Right lobe of liver (tissue), 6 donors: ENCODE measurements at regions not wholly inside any gene's neighbourhood (a gene's known extent, or its start where the extent isn't known, plus 50 kb on each side); places are given as distances from the start of the nearest gene placed in this dataset.

ENCODE experiments used
- ATAC-seq, 4 donors: fragments of 200-7000 bp; cut with Tn5 transposase; one replicate each; pipeline ENCODE4 v1.9.1; 2020; ENCODE audit warnings: mild to moderate bottlenecking in 4 of 4, moderate library complexity in 4 of 4
- DNase-seq, 3 donors: peaks; one replicate each; pipeline ENCODE4 v3.0.0-alpha.2; 2020
- H3K27ac ChIP-seq, 3 donors: fragments of 200-600 bp; one replicate each; pipeline ENCODE4 v1.8.0; 2022
- H3K27me3 ChIP-seq, 2 donors: fragments of 200-600 bp; one replicate each; pipeline ENCODE4 v1.8.0; 2022
- H3K36me3 ChIP-seq, 4 donors: fragments of 200-600 bp; sonication (generic) in 1 of 4; one replicate each; pipeline versions ENCODE4 v1.5.1 to v1.8.0; 2017 to 2022; ENCODE audit warnings: control low read depth in 1 of 4
- H3K4me1 ChIP-seq, 4 donors: fragments of 200-600 bp; sonication (generic) in 1 of 4; one replicate each; pipeline versions ENCODE4 v1.5.1 to v1.8.0; 2017 to 2022; ENCODE audit warnings: control low read depth in 1 of 4
- H3K4me3 ChIP-seq, 3 donors: fragments of 200-600 bp; one replicate each; pipeline ENCODE4 v1.8.0; 2022
- H3K9me3 ChIP-seq, 4 donors: fragments of 200-600 bp; sonication (generic) in 1 of 4; one replicate each; pipeline versions ENCODE4 v1.5.1 to v1.8.0; 2017 to 2022; ENCODE audit warnings: control low read depth in 1 of 4
- CTCF ChIP-seq, 4 donors: fragments of 200-600 bp in 3 of 4; fragments of 450-650 bp in 1 of 4; IDR thresholded peaks; one replicate each; pipeline versions ENCODE4 v1.5.1 to v1.8.0; 2016 to 2022; ENCODE audit warnings: antibody characterized with exemption in 4 of 4, mild to moderate bottlenecking in 2 of 4
- POLR2A ChIP-seq: fragments of 450-650 bp; IDR thresholded peaks from one replicate; pipeline ENCODE4 v1.6.1; 2017; ENCODE audit warnings: antibody characterized with exemption, mild to moderate bottlenecking
- WGBS: methylation state at CpG from one replicate; pipeline ENCODE4 v1.1.6; 2018; ENCODE audit warnings: low coverage, low lambda C conversion rate; ENCODE audit not compliant: insufficient coverage; ENCODE audit errors: missing lambda C conversion rate; 5-methylcytosine and 5-hydroxymethylcytosine counted together
- intact Hi-C, 2 donors: fragments of 100-400 bp; cut with DNase I; formaldehyde crosslinking; loops; one replicate each; pipeline versions ENCODE4 v1.11.2 to v1.14.1; 2022
- donor health status: DM: no; HTN: yes; CAD: no.
- donor health status: DM: no; HTN: no; CAD: no.
- donor health status: DM: no; HTN: no; CAD: no.
- donor health status: DM: no; HTN: yes; CAD: no.
- donor health status: DM: no; HTN: yes; CAD: no.

DNA sequence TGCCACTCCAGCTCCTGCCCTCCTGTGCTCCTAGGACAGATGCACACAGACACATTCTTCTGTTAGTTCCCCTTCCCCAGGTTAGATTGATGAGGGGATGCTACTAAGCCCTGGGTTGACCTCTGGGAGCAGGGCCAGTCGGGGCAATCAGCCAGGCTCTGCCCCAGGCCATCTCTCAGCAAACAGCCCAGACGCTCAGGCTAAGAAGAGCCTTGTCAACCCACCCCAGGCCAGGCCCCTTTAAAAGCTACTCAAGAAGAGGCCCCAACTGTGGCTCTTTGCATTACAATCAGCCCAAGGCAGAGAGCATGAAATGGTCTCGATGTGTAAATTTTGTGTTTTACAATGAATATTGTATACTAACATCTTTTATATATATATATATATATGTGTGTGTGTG lies 107.4 kb downstream of the TFAP2A start:
- WGBS, result 30% methylated on average over 3 of the region's 3 CpGs
- DNase-seq, result no peak
- no peaks in the 10 kb centered on the region for H3K36me3 ChIP-seq
- no peak overlapping the region for H3K4me3 ChIP-seq
- TF ChIP-seq POLR2A (no peak), CTCF (IDR thresholded peaks at IDR 0.05) (no peak)
- no peaks in the 10 kb centered on the region for H3K4me1 ChIP-seq
- no peak for ATAC-seq
- intact Hi-C loops, result no loop called here
- no peaks in the 10 kb centered on the region for H3K27me3 ChIP-seq
- no peak overlapping the region for H3K27ac ChIP-seq
- no peaks in the 10 kb centered on the region for H3K9me3 ChIP-seq

DNA sequence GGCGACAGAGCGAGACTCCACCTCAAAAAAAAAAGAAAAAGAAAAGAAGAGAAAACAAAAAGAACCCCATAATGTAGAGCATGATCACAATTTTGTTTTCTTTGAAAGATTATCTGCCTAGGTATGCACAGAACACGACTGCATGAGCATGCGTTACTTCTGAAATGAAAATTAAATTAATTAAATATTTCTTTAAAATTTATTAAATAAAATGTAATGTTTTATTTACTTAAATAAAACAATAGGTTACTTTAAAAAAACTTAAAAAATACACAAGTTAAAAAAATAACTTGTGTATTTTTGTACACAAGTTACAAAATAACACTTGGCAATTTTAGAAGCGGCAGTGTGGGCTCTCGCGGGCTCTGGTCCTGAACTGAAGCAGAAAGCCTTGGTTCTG lies 107.8 kb downstream of the TFAP2A start:
- H3K36me3 ChIP-seq, result no peaks in the 10 kb centered on the region
- H3K4me3 ChIP-seq, result no peak overlapping the region
- DNase-seq (no peak), ATAC-seq (no peak)
- no peak overlapping the region for H3K27ac ChIP-seq
- no peaks in the 10 kb centered on the region for H3K9me3 ChIP-seq
- H3K4me1 ChIP-seq, result no peaks in the 10 kb centered on the region
- H3K27me3 ChIP-seq, result no peaks in the 10 kb centered on the region
- TF ChIP-seq POLR2A, result no peak
- TF ChIP-seq CTCF (IDR thresholded peaks at IDR 0.05), result no peak
- 78% methylated on average over 7 of the region's 7 CpGs for WGBS
- intact Hi-C loops, result no loop called here

DNA sequence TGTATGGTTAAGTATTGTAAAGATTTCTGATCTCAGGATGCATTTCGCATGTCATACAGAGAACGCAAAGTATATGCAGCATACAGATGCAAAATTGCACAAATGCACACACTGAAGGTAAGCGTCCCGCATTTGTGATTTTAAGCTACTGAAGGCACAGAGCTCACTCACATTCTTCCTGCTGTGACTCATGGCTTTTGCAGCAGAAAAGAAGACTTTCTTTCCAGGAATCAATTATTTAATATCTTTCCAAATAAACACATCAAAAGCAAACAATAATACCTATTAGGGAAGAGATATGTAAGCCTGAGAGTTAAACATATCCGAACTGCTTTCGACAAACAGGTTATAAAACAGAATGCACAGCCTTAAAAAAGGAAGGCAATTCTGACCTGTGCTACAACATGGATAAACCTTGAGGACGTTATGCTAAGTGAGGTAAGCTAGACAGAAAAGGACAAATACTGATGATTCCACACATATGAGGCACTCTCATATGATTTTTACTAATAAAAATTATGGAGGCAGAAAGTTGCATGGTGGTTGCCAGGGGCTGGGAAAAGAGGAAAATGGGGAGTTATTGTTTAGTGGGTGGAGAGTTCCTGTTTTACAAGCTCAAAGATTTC lies 109.0 kb downstream of the TFAP2A start:
- Histone ChIP-seq H3K9me3 (no peaks in the 10 kb centered on the region), H3K4me1 (no peaks in the 10 kb centered on the region), H3K36me3 (no peaks in the 10 kb centered on the region), H3K4me3 (no peak overlapping the region), H3K27me3 (no peaks in the 10 kb centered on the region), H3K27ac (no peak overlapping the region)
- TF ChIP-seq CTCF (IDR thresholded peaks at IDR 0.05) (no peak), POLR2A (no peak)
- no peak for ATAC-seq
- intact Hi-C loops, result no loop called here
- no peak for DNase-seq
- 73% methylated on average over 7 of the region's 7 CpGs for WGBS

DNA sequence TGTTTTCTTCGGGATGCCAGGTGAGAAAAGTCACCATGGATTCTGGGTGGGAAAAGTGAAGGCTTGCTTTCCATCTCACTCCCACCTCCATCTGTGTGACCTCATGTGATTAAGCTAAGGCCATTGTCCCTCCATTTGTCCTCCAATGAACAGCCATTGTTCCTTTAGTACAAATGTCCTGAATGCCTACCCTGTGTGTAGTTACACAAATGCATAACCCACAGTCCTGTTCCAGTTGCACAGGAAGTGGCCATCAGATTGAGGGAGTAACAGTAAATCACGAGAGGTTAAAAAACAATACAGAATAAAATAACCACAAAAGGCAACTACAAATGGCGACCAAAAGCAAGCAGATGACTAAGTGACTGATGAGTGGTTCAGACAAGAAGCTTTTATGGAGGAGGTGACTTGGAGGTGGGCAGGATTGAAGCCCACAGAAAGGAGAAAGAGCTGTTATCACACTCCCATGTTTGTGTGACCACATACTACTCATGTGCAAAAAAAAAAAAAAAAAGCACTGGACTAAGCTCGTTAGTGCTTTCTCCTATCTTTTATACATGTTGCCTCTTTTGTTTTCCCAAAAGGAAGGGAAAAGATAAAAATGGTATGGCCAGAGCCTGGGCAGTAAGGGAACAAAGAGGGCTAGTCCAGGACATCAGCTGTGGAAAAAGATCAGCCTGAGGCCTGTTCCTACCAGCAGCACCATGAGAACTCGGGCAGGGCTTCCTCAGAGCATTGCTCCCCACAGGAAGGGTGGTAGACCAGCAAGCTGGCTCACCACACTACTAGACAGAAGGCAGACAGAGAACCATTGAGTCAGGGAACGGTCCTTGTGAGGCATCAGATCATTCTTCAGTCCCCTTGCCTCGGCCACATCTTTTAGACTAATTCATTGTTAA lies 111.0 kb downstream of the TFAP2A start:
- ATAC-seq (no peak), DNase-seq (no peak)
- Histone ChIP-seq H3K9me3 (no peaks in the 10 kb centered on the region), H3K27me3 (no peaks in the 10 kb centered on the region), H3K27ac (no peak overlapping the region), H3K36me3 (no peaks in the 10 kb centered on the region), H3K4me1 (no peaks in the 10 kb centered on the region), H3K4me3 (no peak overlapping the region)
- intact Hi-C loops, result no loop called here
- TF ChIP-seq POLR2A (no peak), CTCF (IDR thresholded peaks at IDR 0.05) (no peak)
- 53% methylated on average over 5 of the region's 7 CpGs for WGBS
